ENCODE measurements at regions not wholly inside any gene's neighbourhood (a gene's known extent, or its start where the extent isn't known, plus 50 kb on each side); places are given as distances from the start of the nearest gene placed in this dataset.

DNA sequence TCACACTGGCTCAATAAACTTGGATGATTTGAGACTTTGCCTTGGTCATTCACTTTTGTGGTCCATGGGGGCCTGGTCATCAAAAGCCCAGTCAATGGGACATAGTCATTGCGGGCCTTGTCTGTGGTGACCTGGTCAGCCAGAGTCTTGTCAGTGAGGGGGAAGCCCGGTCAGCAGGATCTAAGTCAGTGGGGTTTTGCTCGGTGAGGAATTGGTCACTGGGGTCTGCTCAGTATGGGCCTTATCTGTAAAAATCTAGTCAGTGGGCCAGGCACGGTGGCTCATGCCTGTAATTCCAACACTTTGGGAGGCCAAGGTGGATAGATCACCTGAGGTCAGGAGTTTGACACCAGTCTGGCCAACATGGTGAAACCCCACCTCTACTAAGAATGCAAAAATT, 63.7 kb upstream of the TPM4 start:
- TF ChIP-seq STAT3 (IDR thresholded peaks at IDR 0.05; ENCODE audit: low read depth, low read length), result no peak
- TF ChIP-seq BACH1 (IDR thresholded peaks at IDR 0.05; ENCODE audit: borderline replicate concordance), result no peak
- no peak for TF ChIP-seq RAD21 (IDR thresholded peaks at IDR 0.05; ENCODE audit: insufficient read depth, low read depth, low read length)
- TF ChIP-seq, protein P1, sequence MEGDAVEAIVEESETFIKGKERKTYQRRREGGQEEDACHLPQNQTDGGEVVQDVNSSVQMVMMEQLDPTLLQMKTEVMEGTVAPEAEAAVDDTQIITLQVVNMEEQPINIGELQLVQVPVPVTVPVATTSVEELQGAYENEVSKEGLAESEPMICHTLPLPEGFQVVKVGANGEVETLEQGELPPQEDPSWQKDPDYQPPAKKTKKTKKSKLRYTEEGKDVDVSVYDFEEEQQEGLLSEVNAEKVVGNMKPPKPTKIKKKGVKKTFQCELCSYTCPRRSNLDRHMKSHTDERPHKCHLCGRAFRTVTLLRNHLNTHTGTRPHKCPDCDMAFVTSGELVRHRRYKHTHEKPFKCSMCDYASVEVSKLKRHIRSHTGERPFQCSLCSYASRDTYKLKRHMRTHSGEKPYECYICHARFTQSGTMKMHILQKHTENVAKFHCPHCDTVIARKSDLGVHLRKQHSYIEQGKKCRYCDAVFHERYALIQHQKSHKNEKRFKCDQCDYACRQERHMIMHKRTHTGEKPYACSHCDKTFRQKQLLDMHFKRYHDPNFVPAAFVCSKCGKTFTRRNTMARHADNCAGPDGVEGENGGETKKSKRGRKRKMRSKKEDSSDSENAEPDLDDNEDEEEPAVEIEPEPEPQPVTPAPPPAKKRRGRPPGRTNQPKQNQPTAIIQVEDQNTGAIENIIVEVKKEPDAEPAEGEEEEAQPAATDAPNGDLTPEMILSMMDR (IDR thresholded peaks at IDR 0.05 in 2 of 3, conservative IDR thresholded peaks at IDR 0.05 in 1 of 3; ENCODE audit: control insufficient read depth in 2 of 3, extremely low read depth in 1 of 3, insufficient read depth in 1 of 3, low read depth in 3 of 3, low read length in 3 of 3), result no peak
